SKM-1 (cell line): ENCODE measurements at regions not wholly inside any gene's neighbourhood (a gene's known extent, or its start where the extent isn't known, plus 50 kb on each side); places are given as distances from the start of the nearest gene placed in this dataset.
"Not testable (repeated sequence)": the region's sequence is repeated elsewhere in the genome, so short reads cannot be mapped to it uniquely, and the experiment has no call there.

Experiments
- DNase-seq: peaks from one replicate; lab custom pipeline; 2025; ENCODE audit not compliant: unreplicated experiment; lab: John Stamatoyannopoulos, UW

DNA sequence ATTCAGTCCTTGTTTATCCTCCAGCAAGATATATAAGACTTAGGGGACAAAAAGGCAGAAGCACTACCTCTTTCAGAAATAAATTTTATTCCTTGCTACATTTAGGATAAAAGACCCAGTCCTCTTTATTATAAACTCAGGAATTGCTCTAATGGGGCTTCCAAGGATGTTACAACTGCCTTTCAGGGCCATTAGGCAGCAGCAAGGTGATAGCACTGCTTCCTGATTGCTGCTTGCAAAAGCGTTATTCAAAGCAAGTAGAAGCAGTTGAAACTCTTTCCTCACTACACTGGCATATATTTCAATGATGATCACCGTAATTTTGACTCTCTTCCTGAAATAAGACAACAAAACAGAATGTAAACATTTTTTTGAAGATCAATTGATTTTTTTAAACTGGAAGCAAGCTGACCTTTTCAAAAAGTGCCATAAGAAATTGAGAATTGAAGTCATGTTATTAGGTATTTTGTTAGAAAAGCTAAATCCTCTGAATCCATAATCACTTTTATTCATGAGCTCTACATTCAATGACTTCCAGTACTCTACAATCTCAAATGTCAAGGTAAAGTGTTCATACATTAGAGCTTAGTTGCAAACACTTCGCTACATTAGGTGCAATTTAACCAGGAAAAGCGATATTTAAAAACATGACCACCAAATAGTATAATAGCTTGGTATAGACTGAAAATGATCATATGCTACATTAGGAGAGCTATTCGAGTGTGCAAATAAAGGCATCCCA, 233.4 kb upstream of the SYT10 start:
- no peak for DNase-seq

- DNase-seq = no peak
Observed at GRCh38 chr12:33676866-33677265, 237.2 kb upstream of the SYT10 start.

GRCh38 chr12:33678221-33678964, 238.8 kb upstream of the SYT10 start:
- DNase-seq = no peak

- DNase-seq = no peak
Observed at GRCh38 chr12:33690562-33690961, 250.9 kb upstream of the SYT10 start.

GRCh38 chr12:33703221-33703620, 263.6 kb upstream of the SYT10 start:
- no peak for DNase-seq

GRCh38 chr12:33706927-33707326, 267.3 kb upstream of the SYT10 start:
- DNase-seq = no peak

- no peak for DNase-seq
Observed at GRCh38 chr12:33708935-33709334, 269.3 kb upstream of the SYT10 start.

- no peak for DNase-seq
Observed at GRCh38 chr12:33710548-33710947, 270.9 kb upstream of the SYT10 start.

DNA sequence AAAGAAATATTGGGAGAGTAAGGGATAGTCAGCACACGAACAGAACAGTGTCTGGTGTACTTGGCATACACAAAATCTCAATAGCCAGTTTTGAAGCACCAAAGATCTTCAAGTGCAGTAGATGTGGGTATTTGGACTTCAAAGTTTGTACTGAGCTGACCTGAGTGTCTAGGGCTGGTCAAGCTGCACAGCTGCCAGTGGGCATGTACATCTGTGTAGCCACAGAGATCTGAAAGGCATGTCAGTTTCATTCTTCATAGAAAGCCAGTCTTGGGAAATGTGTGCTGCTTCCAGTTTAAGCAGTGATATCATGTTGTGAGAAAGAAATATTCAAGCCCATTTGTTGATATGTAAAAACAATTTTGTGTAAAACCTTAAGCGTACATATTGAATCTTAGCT, 279.0 kb upstream of the SYT10 start:
- no peak for DNase-seq

GRCh38 chr12:33721561-33721960, 281.9 kb upstream of the SYT10 start:
- no peak for DNase-seq

DNA sequence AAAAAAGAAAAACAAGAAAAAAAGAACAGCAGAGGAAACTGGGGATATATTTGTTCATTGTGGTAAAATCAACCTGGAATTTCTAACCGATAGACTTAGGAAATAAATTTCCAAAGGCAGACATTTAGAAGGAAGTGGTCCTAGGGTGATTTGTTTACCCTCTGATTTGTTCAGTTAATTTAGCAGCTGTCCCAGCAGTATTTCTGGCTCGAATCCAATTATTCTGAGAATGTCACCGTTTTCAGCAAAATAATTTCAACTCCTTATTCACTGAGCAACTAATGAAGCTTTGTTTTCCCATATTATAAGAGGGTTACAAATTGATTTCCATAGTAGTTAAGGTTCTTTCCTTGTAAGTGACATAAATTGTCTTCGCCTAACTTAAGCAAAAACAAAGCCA, 285.2 kb upstream of the SYT10 start:
- no peak for DNase-seq

- no peak for DNase-seq
Observed at GRCh38 chr12:33734871-33735270, 287.4 kb upstream of the ALG10 start.

DNA sequence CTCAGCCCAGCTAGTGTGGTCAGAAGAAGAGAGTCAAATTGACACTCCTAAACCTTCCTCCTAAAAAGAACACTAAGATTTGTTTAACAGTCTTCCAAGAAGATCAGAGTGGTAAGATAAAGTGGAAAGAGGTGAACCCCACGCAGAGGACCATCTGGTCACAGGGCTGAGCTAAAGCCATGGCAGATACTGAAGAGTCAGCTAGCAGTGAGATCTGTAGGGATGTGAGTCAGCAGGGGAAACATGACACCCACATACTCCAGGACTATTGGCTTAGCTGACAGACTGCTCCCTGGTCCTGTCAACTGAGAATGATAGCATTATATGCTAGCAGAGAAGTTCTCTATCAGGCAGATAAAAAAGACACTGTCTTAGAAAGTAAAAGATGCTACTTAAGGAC, 269.4 kb upstream of the ALG10 start:
- DNase-seq = no peak

GRCh38 chr12:33757701-33758100, 264.6 kb upstream of the ALG10 start:
- no peak for DNase-seq

GRCh38 chr12:33759279-33759678, 263.0 kb upstream of the ALG10 start:
- no peak for DNase-seq

- no peak for DNase-seq
Observed at GRCh38 chr12:33763331-33763730, 259.0 kb upstream of the ALG10 start.

DNA sequence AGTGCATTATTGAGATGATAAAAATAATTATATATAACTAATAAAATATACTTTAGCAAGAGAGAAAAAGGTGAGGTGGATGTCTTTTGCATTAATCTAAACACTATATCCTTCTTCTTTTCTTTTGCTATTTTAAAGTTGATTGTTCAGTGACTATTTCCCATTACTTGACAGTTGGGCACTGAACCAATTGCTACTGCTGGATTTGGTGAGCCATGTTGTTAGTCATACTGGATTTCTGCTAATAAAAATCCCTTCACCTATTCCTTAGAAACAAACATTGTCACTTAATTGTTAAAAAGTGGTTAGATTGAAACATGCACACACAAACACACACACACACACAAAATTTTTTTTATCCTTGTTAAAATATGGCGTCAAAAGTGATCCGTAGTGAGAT, 251.6 kb upstream of the ALG10 start:
- DNase-seq = no peak

- DNase-seq = no peak
Observed at GRCh38 chr12:33771889-33772288, 250.4 kb upstream of the ALG10 start.

DNA sequence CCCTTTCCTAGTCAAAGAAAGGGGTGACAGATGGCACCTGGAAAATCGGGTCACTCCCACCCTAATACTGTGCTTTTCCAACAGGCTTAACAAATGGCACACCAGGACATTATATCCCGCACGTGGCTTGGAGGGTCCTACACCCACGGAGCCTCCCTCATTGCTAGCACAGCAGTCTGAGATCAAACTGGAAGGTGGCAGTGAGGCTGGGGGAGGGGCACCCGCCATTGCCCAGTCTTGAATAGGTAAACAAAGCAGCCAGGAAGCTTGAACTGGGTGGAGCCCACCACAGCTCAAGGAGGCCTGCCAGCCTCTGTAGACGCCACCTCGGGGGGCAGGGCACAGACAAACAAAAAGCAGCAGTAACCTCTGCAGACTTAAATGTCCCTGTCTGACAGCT, 249.2 kb upstream of the ALG10 start:
- DNase-seq = not testable (repeated sequence)

DNA sequence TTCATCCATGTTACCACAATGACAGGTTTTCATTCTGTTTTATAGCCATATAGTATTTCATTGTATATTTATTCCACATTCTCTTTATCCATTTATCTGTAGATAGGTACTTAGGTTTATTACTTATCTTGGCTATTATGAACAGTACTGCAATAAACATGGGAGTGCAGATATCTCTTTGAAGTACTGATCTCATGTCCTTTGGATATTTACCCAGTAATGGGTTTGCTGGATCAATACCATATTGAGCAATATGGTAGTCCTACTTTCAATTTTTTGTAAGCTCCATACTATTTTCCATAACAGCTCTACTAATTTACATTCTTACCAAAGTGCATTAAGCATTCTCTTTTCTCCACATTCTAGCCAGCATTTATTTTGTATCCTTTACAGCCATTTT, 235.8 kb upstream of the ALG10 start:
- no peak for DNase-seq

DNA sequence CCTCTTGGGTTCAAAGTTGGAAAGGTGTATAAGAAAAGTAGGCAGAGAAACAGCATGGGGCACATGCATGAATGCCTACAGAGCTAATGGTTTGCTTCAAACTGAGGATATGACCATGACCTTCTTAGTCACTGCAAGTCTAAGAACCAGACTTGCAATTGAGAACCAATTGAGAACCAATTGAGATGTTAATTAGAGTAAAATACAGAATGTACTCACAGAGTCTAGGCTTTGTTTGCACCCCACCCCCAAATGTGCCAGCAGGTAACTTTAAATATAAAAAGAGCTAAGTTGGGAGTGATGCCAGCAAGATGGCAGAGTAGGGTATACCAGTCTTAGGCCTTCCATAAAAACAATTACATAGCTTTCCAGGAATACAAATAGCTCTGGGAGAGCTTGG, 227.3 kb upstream of the ALG10 start:
- DNase-seq = no peak

DNA sequence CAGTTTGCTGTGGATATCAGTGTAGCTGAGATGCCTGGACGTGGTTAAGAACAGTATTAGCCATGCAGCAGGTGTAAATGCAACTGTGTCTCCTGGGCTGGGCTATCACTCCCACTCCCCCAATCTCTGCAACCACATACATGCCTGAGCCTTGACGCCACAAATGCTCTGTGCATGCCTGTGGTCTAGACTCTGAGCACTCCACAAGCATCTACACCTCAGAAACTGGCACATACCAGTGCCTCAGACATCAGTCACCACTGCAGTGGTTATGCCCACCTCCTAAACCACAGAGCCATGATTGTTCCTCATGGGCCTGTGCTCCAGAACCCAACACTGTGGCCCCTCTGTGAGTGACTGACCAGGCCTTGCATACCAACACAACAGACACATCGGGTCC, 226.8 kb upstream of the ALG10 start:
- DNase-seq = no peak

- no peak for DNase-seq
Observed at GRCh38 chr12:33813536-33813935, 208.8 kb upstream of the ALG10 start.
